ENCODE measurements at regions not wholly inside any gene's neighbourhood (a gene's known extent, or its start where the extent isn't known, plus 50 kb on each side); places are given as distances from the start of the nearest gene placed in this dataset.

GRCh38 chr2:45259547-45260160 lies 250.4 kb upstream of the SIX2 start:
- no peaks in the 10 kb centered on the region for H3K9me3 ChIP-seq
- no peaks in the 10 kb centered on the region for H3K27me3 ChIP-seq
- H3K36me3 ChIP-seq = no peaks in the 10 kb centered on the region
- no peak overlapping the region for H3K4me3 ChIP-seq
- H3K4me1 ChIP-seq = no peaks in the 10 kb centered on the region
- DNase-seq = no peak
- no peak overlapping the region for H3K27ac ChIP-seq
- TF ChIP-seq CTCF (IDR thresholded peaks at IDR 0.05) (no peak), POLR2A (IDR thresholded peaks at IDR 0.05) (no peak)

- TF ChIP-seq POLR2A (IDR thresholded peaks at IDR 0.05) (no peak), CTCF (IDR thresholded peaks at IDR 0.05) (no peak)
- no peak overlapping the region for H3K27ac ChIP-seq
- DNase-seq = no peak
Observed at GRCh38 chr2:45259138-45259537, 249.9 kb upstream of the SIX2 start.

GRCh38 chr2:45258311-45258710 lies 249.1 kb upstream of the SIX2 start:
- no peaks in the 10 kb centered on the region for H3K9me3 ChIP-seq
- no peaks in the 10 kb centered on the region for H3K27me3 ChIP-seq
- H3K27ac ChIP-seq = no peak overlapping the region
- H3K4me3 ChIP-seq = no peak overlapping the region
- no peaks in the 10 kb centered on the region for H3K36me3 ChIP-seq
- TF ChIP-seq POLR2A (IDR thresholded peaks at IDR 0.05) = no peak
- TF ChIP-seq CTCF (IDR thresholded peaks at IDR 0.05) = no peak
- DNase-seq = no peak
- H3K4me1 ChIP-seq = no peaks in the 10 kb centered on the region

More at GRCh38 chr2:45259138-45259537, 249.9 kb upstream of the SIX2 start:
- H3K4me3 ChIP-seq = no peak overlapping the region
- H3K4me1 ChIP-seq = no peaks in the 10 kb centered on the region
- H3K27me3 ChIP-seq = no peaks in the 10 kb centered on the region
- no peaks in the 10 kb centered on the region for H3K36me3 ChIP-seq
- no peaks in the 10 kb centered on the region for H3K9me3 ChIP-seq

- TF ChIP-seq POLR2A (IDR thresholded peaks at IDR 0.05) (no peak), CTCF (IDR thresholded peaks at IDR 0.05) (no peak)
- Histone ChIP-seq H3K9me3 (no peaks in the 10 kb centered on the region), H3K27me3 (no peaks in the 10 kb centered on the region), H3K36me3 (no peaks in the 10 kb centered on the region), H3K4me3 (no peak overlapping the region), H3K4me1 (no peaks in the 10 kb centered on the region), H3K27ac (no peak overlapping the region)
- DNase-seq = no peak
Observed at GRCh38 chr2:45257820-45258219, 248.6 kb upstream of the SIX2 start.

GRCh38 chr2:45256867-45257641 lies 247.8 kb upstream of the SIX2 start:
- DNase-seq = no peak

More at GRCh38 chr2:45256867-45257641, 247.8 kb upstream of the SIX2 start:
- Histone ChIP-seq H3K36me3 (no peaks in the 10 kb centered on the region), H3K9me3 (no peaks in the 10 kb centered on the region), H3K27ac (no peak overlapping the region), H3K27me3 (no peaks in the 10 kb centered on the region), H3K4me1 (no peaks in the 10 kb centered on the region), H3K4me3 (no peak overlapping the region)
- no peak for TF ChIP-seq POLR2A (IDR thresholded peaks at IDR 0.05)
- no peak for TF ChIP-seq CTCF (IDR thresholded peaks at IDR 0.05)
